Omental fat pad (tissue), 3 donors: ENCODE measurements at regions not wholly inside any gene's neighbourhood (a gene's known extent, or its start where the extent isn't known, plus 50 kb on each side); places are given as distances from the start of the nearest gene placed in this dataset.

ENCODE experiments used
- ATAC-seq: fragments of 150-250 bp; one replicate; pipeline ENCODE4 v1.9.1; 2016; ENCODE audit warnings: mild to moderate bottlenecking, moderate library complexity; ENCODE audit not compliant: low FRiP score
- DNase-seq: peaks from one replicate; pipeline ENCODE4 v3.0.0-alpha.2; 2019; ENCODE audit warnings: low spot score
- TF ChIP-seq, protein P1 (sequence below), 3 donors: fragments of 450-650 bp; IDR thresholded peaks; one replicate each; pipeline ENCODE4 v1.5.1; 2016 to 2017; ENCODE audit warnings: antibody characterized with exemption in 3 of 3, mild to moderate bottlenecking in 3 of 3, moderate library complexity in 2 of 3

DNA sequence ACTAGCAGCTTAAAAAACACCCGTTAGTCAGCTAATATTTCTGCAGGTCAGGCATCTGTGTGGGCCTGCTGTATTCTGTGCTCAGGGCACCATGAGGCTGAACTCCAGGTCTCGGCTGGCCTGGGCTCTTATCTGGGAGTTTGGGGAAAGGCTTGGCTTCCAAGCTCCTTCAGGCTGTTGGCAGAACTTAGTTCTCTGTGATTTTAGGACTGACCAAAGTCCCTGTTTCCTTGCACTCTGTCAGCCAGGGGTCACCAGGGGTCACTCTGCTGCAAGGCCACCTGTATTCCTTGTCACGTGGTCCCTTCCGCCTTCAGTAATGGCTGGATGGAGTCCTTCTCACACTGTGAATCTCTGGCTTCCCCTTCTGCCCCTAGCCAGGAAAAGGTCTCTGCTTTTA, 586.4 kb downstream of the AACS start:
- ATAC-seq (no peak), DNase-seq (no peak)
- TF ChIP-seq, protein P1, sequence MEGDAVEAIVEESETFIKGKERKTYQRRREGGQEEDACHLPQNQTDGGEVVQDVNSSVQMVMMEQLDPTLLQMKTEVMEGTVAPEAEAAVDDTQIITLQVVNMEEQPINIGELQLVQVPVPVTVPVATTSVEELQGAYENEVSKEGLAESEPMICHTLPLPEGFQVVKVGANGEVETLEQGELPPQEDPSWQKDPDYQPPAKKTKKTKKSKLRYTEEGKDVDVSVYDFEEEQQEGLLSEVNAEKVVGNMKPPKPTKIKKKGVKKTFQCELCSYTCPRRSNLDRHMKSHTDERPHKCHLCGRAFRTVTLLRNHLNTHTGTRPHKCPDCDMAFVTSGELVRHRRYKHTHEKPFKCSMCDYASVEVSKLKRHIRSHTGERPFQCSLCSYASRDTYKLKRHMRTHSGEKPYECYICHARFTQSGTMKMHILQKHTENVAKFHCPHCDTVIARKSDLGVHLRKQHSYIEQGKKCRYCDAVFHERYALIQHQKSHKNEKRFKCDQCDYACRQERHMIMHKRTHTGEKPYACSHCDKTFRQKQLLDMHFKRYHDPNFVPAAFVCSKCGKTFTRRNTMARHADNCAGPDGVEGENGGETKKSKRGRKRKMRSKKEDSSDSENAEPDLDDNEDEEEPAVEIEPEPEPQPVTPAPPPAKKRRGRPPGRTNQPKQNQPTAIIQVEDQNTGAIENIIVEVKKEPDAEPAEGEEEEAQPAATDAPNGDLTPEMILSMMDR (IDR thresholded peaks at IDR 0.05), result no peak

DNA sequence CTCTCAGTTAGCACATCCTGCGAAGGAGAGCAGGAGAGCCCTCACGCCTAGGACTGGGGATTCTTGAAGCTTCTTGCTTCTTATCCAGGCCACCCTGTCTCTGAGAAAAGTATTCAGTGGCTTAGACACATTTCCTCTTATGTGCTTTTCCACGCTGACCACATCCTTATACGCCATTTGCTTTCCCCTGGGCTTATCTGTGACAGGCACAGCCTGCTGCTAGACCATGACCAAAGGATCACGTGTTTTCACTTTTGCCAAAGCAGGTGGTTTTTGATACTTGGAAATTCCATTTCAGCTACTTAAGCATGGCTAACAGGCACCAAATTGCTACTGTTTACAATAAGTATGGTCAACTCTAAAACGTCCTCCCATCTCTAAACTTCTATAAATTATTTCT, 587.4 kb downstream of the AACS start:
- ATAC-seq (no peak), DNase-seq (no peak)

DNA sequence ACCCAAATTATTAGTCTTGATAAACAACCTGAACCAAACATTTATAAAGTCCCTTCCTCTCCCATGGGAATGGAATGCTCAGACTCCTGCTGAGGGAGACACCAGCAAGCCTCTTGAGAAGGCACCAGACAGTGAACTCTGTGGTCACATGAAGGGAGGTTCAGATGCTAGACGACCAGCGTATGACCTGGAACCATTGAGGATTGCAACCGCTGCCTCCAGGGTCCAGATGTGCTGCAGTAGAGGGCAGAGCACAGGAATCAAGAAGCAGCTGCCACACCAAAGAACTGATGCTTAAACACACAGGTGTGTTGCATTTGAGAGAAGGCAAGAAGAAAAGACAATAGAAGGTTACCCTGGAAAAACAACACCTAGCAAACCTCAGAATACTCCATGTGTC, 592.4 kb downstream of the AACS start:
- ATAC-seq (no peak), DNase-seq (no peak)
- TF ChIP-seq, protein P1 (IDR thresholded peaks at IDR 0.05), result no peak

More for the DNA sequence above, 587.4 kb downstream of the AACS start:
- TF ChIP-seq, protein P1 (IDR thresholded peaks at IDR 0.05), result no peak

DNA sequence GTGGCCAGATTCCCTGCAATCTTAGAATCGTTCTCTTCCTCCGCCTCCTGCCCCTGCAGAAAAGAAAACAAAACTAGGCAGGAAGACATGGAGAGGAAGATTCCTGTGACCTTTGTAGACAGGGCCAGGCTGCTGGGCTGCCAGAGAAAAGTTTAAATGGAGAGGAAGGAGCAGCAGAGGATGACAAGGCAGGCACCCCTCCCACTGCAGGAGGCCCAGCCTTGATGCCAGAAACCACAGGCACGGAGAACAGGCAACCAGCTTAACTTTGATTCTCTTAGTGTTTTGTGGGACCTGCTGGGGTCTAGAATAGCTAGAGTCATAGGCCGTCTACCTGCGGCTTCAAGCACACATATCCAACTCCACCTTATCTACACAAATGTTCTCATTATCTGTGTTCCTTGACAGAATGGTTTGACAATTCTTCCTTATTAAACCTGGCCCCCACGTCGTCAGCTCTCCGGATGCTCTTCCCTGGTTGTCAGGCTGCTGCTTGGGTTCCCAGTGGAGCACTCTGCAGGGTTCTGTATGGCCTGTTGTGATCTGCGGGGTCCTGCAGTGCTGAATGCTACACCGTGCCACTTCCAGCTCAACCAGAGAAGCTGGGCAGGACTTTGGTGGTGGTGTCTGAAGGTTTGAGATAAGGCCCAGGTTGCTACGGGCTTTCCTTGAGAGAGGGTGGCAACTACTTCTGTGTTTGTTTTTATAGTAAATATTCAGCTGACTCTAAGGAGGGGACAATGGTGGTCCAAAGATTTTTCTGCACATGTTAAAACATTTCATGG, 609.5 kb downstream of the AACS start:
- TF ChIP-seq, protein P1 (IDR thresholded peaks at IDR 0.05), result no peak
- DNase-seq (no peak), ATAC-seq (no peak)

DNA sequence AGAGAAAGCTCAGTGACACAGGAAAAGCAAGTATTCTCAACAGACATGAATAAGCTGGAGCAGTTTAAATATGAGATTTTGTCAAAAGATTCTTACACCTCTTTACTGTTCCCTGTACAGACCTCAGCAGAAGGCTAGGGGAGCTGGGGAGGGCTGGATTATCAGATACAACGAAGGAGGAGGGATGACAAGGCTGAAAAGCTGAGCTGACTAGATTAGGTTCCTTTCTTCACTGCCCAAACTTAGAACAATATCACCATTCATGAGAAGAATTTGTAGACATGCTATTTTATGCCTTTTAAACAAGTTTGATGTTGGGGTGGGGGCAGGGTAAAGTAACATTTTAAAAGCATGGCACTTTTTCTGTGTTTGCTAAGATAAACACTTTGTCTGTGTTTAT, 611.1 kb downstream of the AACS start:
- DNase-seq (no peak), ATAC-seq (no peak)
- TF ChIP-seq, protein P1 (IDR thresholded peaks at IDR 0.05), result no peak

DNA sequence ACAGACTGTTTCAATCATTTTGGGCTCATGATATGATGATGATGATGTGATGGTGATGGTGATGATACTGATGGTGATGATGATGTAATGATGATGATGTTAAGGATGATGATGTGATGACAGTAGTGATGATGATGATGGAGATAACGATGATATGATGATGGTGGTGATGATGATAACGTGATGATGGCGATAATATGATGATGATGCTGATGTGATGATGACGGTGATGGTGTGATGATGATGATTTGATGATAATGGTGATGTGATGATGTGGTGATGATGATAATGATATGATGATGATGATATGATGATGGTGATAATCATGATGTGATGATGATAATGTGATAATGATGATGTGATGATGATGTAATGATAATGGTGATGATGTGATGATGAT, 612.6 kb downstream of the AACS start:
- DNase-seq (no peak), ATAC-seq (no peak)
- TF ChIP-seq, protein P1 (IDR thresholded peaks at IDR 0.05), result no peak

DNA sequence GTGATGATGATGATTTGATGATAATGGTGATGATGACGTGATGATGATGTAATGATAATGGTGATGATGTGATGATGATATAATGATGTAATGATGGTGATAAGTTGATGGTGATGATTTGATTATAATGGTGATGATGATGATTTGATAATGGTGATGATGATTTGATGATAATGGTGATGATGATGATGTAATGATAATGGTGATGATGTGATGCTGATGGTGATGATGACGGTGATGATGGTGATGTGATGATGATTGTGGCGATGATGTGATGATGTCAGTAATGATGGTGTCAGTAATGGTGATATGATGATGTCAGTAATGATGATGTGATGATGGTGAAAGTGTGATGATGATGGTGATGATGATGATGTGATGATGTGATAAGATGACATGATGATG, 613.4 kb downstream of the AACS start:
- ATAC-seq, result no peak
- TF ChIP-seq, protein P1 (IDR thresholded peaks at IDR 0.05), result no peak
- DNase-seq, result no peak
